Lung (tissue), 11 donors: ENCODE measurements at regions not wholly inside any gene's neighbourhood (a gene's known extent, or its start where the extent isn't known, plus 50 kb on each side); places are given as distances from the start of the nearest gene placed in this dataset.

Source experiments
- ATAC-seq: fragments of 200-7000 bp; cut with Tn5 transposase; one replicate; pipeline ENCODE4 v1.9.1; 2020; ENCODE audit warnings: moderate number of reproducible peaks; ENCODE audit not compliant: insufficient read depth, low FRiP score
- DNase-seq, 3 donors: peaks; one replicate each; pipeline ENCODE4 v3.0.0-alpha.2; 2013 to 2017
- H3K27ac ChIP-seq, 2 donors: one replicate each; pipeline ENCODE4 v1.5.1; 2013; ENCODE audit warnings: mild to moderate bottlenecking in 2 of 2, moderate library complexity in 2 of 2, control low read depth in 1 of 2, inconsistent platforms in 1 of 2, low read depth in 1 of 2, low read length in 1 of 2
- H3K27me3 ChIP-seq, 3 donors: one replicate each; pipeline ENCODE4 v1.5.1; 2013; ENCODE audit warnings: low read length in 2 of 3; ENCODE audit not compliant: control insufficient read depth in 3 of 3, insufficient read depth in 3 of 3
- H3K36me3 ChIP-seq, 4 donors: one replicate each; pipeline ENCODE4 v1.5.1; 2013; ENCODE audit warnings: low read length in 4 of 4, mild to moderate bottlenecking in 1 of 4, moderate library complexity in 1 of 4; ENCODE audit not compliant: control insufficient read depth in 4 of 4, insufficient read depth in 4 of 4
- H3K4me1 ChIP-seq, 5 donors: one replicate each; pipeline ENCODE4 v1.5.1; 2013; ENCODE audit warnings: low read length in 5 of 5, mild to moderate bottlenecking in 2 of 5, moderate library complexity in 1 of 5; ENCODE audit not compliant: control insufficient read depth in 5 of 5, insufficient read depth in 5 of 5
- H3K4me3 ChIP-seq: one replicate; pipeline ENCODE4 v1.5.1; 2013; ENCODE audit warnings: mild to moderate bottlenecking, control low read depth, moderate library complexity
- H3K9ac ChIP-seq, 2 donors: one replicate each; pipeline ENCODE4 v1.5.1; 2013; ENCODE audit warnings: low read length in 2 of 2, control low read depth in 1 of 2; ENCODE audit not compliant: insufficient read depth in 1 of 2
- H3K9me3 ChIP-seq, 4 donors: one replicate each; pipeline ENCODE4 v1.5.1; 2013; ENCODE audit warnings: low read length in 3 of 4, mild to moderate bottlenecking in 1 of 4, moderate library complexity in 1 of 4; ENCODE audit not compliant: control insufficient read depth in 4 of 4, insufficient read depth in 3 of 4
- CTCF ChIP-seq: IDR thresholded peaks from 2 replicates; pipeline ENCODE4 v1.5.1; 2012; ENCODE audit warnings: mild to moderate bottlenecking; ENCODE audit errors: control extremely low read depth, extremely low read depth
- WGBS, 2 donors: extraction: QIAGEN DNeasy Blood & Tissue Kit; methylation state at CpG; one replicate each; pipeline ENCODE4 v1.1.7; 2013; 5-methylcytosine and 5-hydroxymethylcytosine counted together
- donor health status: control.
- donor health status: control.
- donor health status: Bipolar disorder and iron deficiency.
- donor health status: healthy.
- donor health status: DM: yes; HTN: yes; CAD: no.

GRCh38 chr7:152511736-152512135, 75.9 kb upstream of the KMT2C start:
- Histone ChIP-seq H3K4me3 (no peak overlapping the region), H3K27ac (no peak overlapping the region), H3K36me3 (no peaks in the 10 kb centered on the region), H3K4me1 (no peaks in the 10 kb centered on the region), H3K9ac (no peak overlapping the region), H3K9me3 (no peaks in the 10 kb centered on the region), H3K27me3 (no peaks in the 10 kb centered on the region)
- DNase-seq (no peak), ATAC-seq (no peak)
- no peak for TF ChIP-seq CTCF
- 71 to 73% methylated on average over 5 of the region's 5 CpGs for WGBS, 2 donors

- Histone ChIP-seq H3K9me3 (no peaks in the 10 kb centered on the region), H3K27me3 (no peaks in the 10 kb centered on the region), H3K9ac (no peak overlapping the region), H3K4me3 (no peak overlapping the region), H3K27ac (no peak overlapping the region), H3K36me3 (no peaks in the 10 kb centered on the region), H3K4me1 (no peaks in the 10 kb centered on the region)
- TF ChIP-seq CTCF = no peak
- ATAC-seq = no peak
- no peak for DNase-seq
Measured at GRCh38 chr7:152508701-152509100, 72.9 kb upstream of the KMT2C start.

- Histone ChIP-seq H3K27ac (no peak overlapping the region), H3K4me3 (no peak overlapping the region), H3K36me3 (no peaks in the 10 kb centered on the region), H3K4me1 (no peaks in the 10 kb centered on the region), H3K9ac (no peak overlapping the region), H3K9me3 (no peaks in the 10 kb centered on the region), H3K27me3 (no peaks in the 10 kb centered on the region)
- WGBS, 2 donors = 81 to 94% methylated on average over 2 of the region's 2 CpGs
- ATAC-seq = no peak
- no peak for DNase-seq
- no peak for TF ChIP-seq CTCF
Measured at GRCh38 chr7:152505606-152506005, 69.8 kb upstream of the KMT2C start.

- no peak for ATAC-seq
- H3K27ac ChIP-seq = no peak overlapping the region
- H3K9me3 ChIP-seq = no peaks in the 10 kb centered on the region
- no peak overlapping the region for H3K4me3 ChIP-seq
- no peaks in the 10 kb centered on the region for H3K4me1 ChIP-seq
- H3K36me3 ChIP-seq = no peaks in the 10 kb centered on the region
- DNase-seq = no peak
- H3K27me3 ChIP-seq = no peaks in the 10 kb centered on the region
- no peak for TF ChIP-seq CTCF
- H3K9ac ChIP-seq = no peak overlapping the region
- 84 to 87% methylated on average over 10 of the region's 10 CpGs for WGBS, 2 donors
Measured at GRCh38 chr7:152504816-152505215, 69.0 kb upstream of the KMT2C start.
